ENCODE measurements at regions not wholly inside any gene's neighbourhood (a gene's known extent, or its start where the extent isn't known, plus 50 kb on each side); places are given as distances from the start of the nearest gene placed in this dataset.

DNA sequence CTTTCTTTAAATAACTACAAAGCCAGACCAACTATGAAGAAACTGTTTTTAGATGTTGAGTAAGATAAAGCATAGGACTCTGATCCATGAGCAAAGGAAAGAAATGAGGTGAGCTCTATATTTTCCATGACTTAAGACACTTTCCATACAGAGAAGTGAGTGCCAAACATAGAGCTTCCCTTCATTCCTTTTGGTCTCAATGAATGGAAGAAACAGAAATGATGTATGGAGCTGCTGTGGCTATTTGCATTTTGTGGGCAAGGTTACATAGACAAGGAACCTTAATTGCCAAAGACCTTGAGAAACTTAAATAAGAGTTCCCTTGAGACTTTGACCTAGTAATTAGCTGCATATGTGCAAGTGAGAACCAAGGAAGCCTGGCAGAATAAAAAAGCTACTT is 1152.2 kb downstream of the XPNPEP1 start:
- intact Hi-C loops (cut with micrococcal nuclease; ENCODE audit: unreplicated experiment): no loop called here
- H3K4me3 ChIP-seq: no peak overlapping the region
- BruUV-seq (replicated peaks): no TSS peak

DNA sequence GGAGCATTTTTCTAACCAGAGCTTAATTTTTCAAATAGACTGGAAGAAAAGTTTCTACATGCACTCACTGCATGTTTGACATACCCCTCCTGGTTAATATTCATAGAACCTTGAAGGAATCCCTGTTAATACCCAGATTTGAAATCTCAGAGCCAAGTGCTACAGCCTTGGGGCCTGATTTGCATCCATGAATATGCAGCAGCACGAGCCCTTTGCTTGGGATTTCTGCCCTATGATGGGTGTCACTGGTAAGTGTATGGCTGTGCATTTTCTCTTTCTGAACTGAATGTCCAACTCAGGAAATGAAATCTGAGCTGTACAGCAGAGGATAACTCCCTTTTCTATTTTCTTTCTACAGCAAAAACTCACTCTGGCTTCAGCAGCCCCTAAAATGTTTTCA is 1157.5 kb downstream of the XPNPEP1 start:
- H3K9me2 ChIP-seq (ENCODE audit: insufficient read depth): no peaks in the 10 kb centered on the region
- no peak overlapping the region for H3K27ac ChIP-seq
- H3K79me2 ChIP-seq (ENCODE audit: low read depth): no peaks in the 10 kb centered on the region
- no TSS peak for BruUV-seq (replicated peaks)
- H3K9me3 ChIP-seq (ENCODE audit: insufficient read depth, low read depth): no peaks in the 10 kb centered on the region
- no peaks in the 10 kb centered on the region for H4K20me1 ChIP-seq (ENCODE audit: insufficient read depth)
- no peak overlapping the region for H2AFZ ChIP-seq
- H3K4me2 ChIP-seq: no peak overlapping the region
- CTCF ChIA-PET: no interaction called here
- no peak for DNase-seq
- H3F3A ChIP-seq (ENCODE audit: insufficient read depth, low read depth): no peaks in the 10 kb centered on the region
- no peaks in the 10 kb centered on the region for H3K27me3 ChIP-seq (ENCODE audit: insufficient read depth, low read depth)
- intact Hi-C loops (cut with micrococcal nuclease; ENCODE audit: unreplicated experiment): no loop called here
- no peaks in the 10 kb centered on the region for H3K4me1 ChIP-seq (replicated peaks; ENCODE audit: insufficient read depth)
- POLR2A ChIA-PET (ENCODE audit: unreplicated experiment): no interaction called here
- no peaks in the 10 kb centered on the region for H3K36me3 ChIP-seq (ENCODE audit: low read depth)
- TF ChIP-seq EZH2 (IDR thresholded peaks at IDR 0.05; ENCODE audit: low read depth): no peak
- TF ChIP-seq, protein P1, sequence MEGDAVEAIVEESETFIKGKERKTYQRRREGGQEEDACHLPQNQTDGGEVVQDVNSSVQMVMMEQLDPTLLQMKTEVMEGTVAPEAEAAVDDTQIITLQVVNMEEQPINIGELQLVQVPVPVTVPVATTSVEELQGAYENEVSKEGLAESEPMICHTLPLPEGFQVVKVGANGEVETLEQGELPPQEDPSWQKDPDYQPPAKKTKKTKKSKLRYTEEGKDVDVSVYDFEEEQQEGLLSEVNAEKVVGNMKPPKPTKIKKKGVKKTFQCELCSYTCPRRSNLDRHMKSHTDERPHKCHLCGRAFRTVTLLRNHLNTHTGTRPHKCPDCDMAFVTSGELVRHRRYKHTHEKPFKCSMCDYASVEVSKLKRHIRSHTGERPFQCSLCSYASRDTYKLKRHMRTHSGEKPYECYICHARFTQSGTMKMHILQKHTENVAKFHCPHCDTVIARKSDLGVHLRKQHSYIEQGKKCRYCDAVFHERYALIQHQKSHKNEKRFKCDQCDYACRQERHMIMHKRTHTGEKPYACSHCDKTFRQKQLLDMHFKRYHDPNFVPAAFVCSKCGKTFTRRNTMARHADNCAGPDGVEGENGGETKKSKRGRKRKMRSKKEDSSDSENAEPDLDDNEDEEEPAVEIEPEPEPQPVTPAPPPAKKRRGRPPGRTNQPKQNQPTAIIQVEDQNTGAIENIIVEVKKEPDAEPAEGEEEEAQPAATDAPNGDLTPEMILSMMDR (conservative IDR thresholded peaks at IDR 0.05): no peak
- H3K4me3 ChIP-seq: no peak overlapping the region

More for the DNA sequence above, 1152.2 kb downstream of the XPNPEP1 start:
- Histone ChIP-seq H2AFZ (no peak overlapping the region), H3K9me2 (ENCODE audit: insufficient read depth) (no peaks in the 10 kb centered on the region), H3F3A (ENCODE audit: insufficient read depth, low read depth) (no peaks in the 10 kb centered on the region), H3K4me2 (no peak overlapping the region), H3K27me3 (ENCODE audit: insufficient read depth, low read depth) (no peaks in the 10 kb centered on the region), H3K36me3 (ENCODE audit: low read depth) (no peaks in the 10 kb centered on the region), H3K79me2 (ENCODE audit: low read depth) (no peaks in the 10 kb centered on the region), H3K9me3 (ENCODE audit: insufficient read depth, low read depth) (no peaks in the 10 kb centered on the region), H3K27ac (no peak overlapping the region), H4K20me1 (ENCODE audit: insufficient read depth) (no peaks in the 10 kb centered on the region), H3K4me1 (replicated peaks; ENCODE audit: insufficient read depth) (no peaks in the 10 kb centered on the region)
- ChIA-PET CTCF (no interaction called here), POLR2A (ENCODE audit: unreplicated experiment) (no interaction called here)
- no peak for TF ChIP-seq EZH2 (IDR thresholded peaks at IDR 0.05; ENCODE audit: low read depth)
- DNase-seq: no peak

DNA sequence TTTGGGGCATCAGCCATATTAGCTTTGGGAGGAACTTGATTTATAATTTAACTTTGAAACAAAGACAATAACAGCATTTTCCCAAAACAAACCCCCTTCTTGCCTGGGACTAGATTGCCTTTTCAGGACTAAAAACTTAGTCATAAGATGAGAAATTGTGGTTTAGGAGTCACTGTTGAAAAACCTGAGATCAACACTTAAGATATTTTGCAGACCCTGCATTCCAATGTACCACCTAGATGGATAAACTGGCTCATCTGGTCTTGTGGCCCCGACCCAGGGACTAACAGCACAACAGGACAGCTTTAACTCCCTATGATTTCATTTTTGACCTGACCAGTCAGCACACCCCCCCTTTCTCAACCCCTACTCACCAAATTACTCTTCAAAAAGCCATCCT is 1165.4 kb downstream of the XPNPEP1 start:
- Histone ChIP-seq H3K4me3 (no peak overlapping the region), H3K4me2 (no peak overlapping the region), H3K9me2 (ENCODE audit: insufficient read depth) (no peaks in the 10 kb centered on the region), H4K20me1 (ENCODE audit: insufficient read depth) (no peaks in the 10 kb centered on the region), H3K9me3 (ENCODE audit: insufficient read depth, low read depth) (no peaks in the 10 kb centered on the region), H3K27me3 (ENCODE audit: insufficient read depth, low read depth) (no peaks in the 10 kb centered on the region), H3K36me3 (ENCODE audit: low read depth) (no peaks in the 10 kb centered on the region), H3K79me2 (ENCODE audit: low read depth) (no peaks in the 10 kb centered on the region), H3K4me1 (replicated peaks; ENCODE audit: insufficient read depth) (no peaks in the 10 kb centered on the region), H3F3A (ENCODE audit: insufficient read depth, low read depth) (no peaks in the 10 kb centered on the region), H2AFZ (no peak overlapping the region), H3K27ac (no peak overlapping the region)
- TF ChIP-seq EZH2 (IDR thresholded peaks at IDR 0.05; ENCODE audit: low read depth): no peak
- TF ChIP-seq, protein P1 (conservative IDR thresholded peaks at IDR 0.05): no peak
- no peak for DNase-seq
- ChIA-PET POLR2A (ENCODE audit: unreplicated experiment) (no interaction called here), CTCF (no interaction called here)
- BruUV-seq (replicated peaks): no TSS peak
- intact Hi-C loops (cut with micrococcal nuclease; ENCODE audit: unreplicated experiment): no loop called here

DNA sequence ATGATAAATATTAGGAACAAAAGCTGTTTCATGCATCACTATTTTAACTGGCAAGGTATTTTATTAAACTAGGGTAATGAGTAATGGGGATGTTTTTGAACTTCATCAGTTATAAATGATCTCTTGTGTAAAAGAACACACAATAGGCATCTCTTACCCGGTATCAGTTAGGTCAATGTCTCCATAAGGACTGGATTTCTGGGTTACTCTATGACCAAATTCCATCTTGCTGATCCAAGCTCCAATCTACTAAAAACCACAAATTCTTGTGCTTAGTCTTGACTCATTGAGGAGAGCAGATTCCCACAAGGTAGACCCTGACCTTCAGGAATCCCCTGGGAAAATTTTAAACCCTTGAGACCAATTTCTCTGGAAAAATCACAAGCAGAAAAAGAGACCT is 1167.7 kb downstream of the XPNPEP1 start:
- no peaks in the 10 kb centered on the region for H4K20me1 ChIP-seq (ENCODE audit: insufficient read depth)
- H3K9me2 ChIP-seq (ENCODE audit: insufficient read depth): no peaks in the 10 kb centered on the region
- no peak overlapping the region for H3K27ac ChIP-seq
- no peaks in the 10 kb centered on the region for H3K9me3 ChIP-seq (ENCODE audit: insufficient read depth, low read depth)
- no peak for DNase-seq
- H3F3A ChIP-seq (ENCODE audit: insufficient read depth, low read depth): no peaks in the 10 kb centered on the region
- no peaks in the 10 kb centered on the region for H3K36me3 ChIP-seq (ENCODE audit: low read depth)
- ChIA-PET CTCF (no interaction called here), POLR2A (ENCODE audit: unreplicated experiment) (no interaction called here)
- no peak overlapping the region for H3K4me2 ChIP-seq
- no peaks in the 10 kb centered on the region for H3K4me1 ChIP-seq (replicated peaks; ENCODE audit: insufficient read depth)
- TF ChIP-seq, protein P1 (conservative IDR thresholded peaks at IDR 0.05): no peak
- no peak for TF ChIP-seq EZH2 (IDR thresholded peaks at IDR 0.05; ENCODE audit: low read depth)
- no peak overlapping the region for H2AFZ ChIP-seq
- H3K79me2 ChIP-seq (ENCODE audit: low read depth): no peaks in the 10 kb centered on the region
- no peak overlapping the region for H3K4me3 ChIP-seq
- intact Hi-C loops (cut with micrococcal nuclease; ENCODE audit: unreplicated experiment): no loop called here
- H3K27me3 ChIP-seq (ENCODE audit: insufficient read depth, low read depth): no peaks in the 10 kb centered on the region
- no TSS peak for BruUV-seq (replicated peaks)

Data from PC-9 (cell line).